ENCODE measurements at regions not wholly inside any gene's neighbourhood (a gene's known extent, or its start where the extent isn't known, plus 50 kb on each side); places are given as distances from the start of the nearest gene placed in this dataset.

- no peaks in the 10 kb centered on the region for H3K9me3 ChIP-seq (replicated peaks; ENCODE audit: insufficient read depth, low read length)
- no peak overlapping the region for H3K27ac ChIP-seq (ENCODE audit: low read length)
- no peaks in the 10 kb centered on the region for H3K27me3 ChIP-seq (replicated peaks; ENCODE audit: insufficient read depth, low read length)
- H3K4me3 ChIP-seq (ENCODE audit: low read length): no peak overlapping the region
- H2AFZ ChIP-seq (ENCODE audit: low read length): no peak overlapping the region
- no peak overlapping the region for H3K9ac ChIP-seq (ENCODE audit: low read length)
- no peaks in the 10 kb centered on the region for H4K20me1 ChIP-seq (ENCODE audit: insufficient read depth, low read length)
- H3K4me2 ChIP-seq (ENCODE audit: low read depth, low read length): no peak overlapping the region
- TF ChIP-seq EZH2phosphoT487 (IDR thresholded peaks at IDR 0.05; ENCODE audit: low read length): no peak
- no peak for TF ChIP-seq EZH2 (optimal IDR thresholded peaks at IDR 0.05; ENCODE audit: low read depth, low read length)
- TF ChIP-seq CTCF (IDR thresholded peaks at IDR 0.05; ENCODE audit: low read length): no peak
- H3K9me2 ChIP-seq (replicated peaks; ENCODE audit: insufficient read depth, low read length): no peaks in the 10 kb centered on the region
- no peaks in the 10 kb centered on the region for H3K4me1 ChIP-seq (ENCODE audit: low read length)
- H3K79me2 ChIP-seq (ENCODE audit: low read length): no peaks in the 10 kb centered on the region
- no peaks in the 10 kb centered on the region for H3F3A ChIP-seq (ENCODE audit: insufficient read depth, low read length)
- no peaks in the 10 kb centered on the region for H3K36me3 ChIP-seq (replicated peaks; ENCODE audit: insufficient read depth, low read length)
- no peak for DNase-seq
These were observed 694.2 kb upstream of the TENM3 start for GRCh38 chr4:181548873-181549575.

GRCh38 chr4:181549576-181550188, 693.5 kb upstream of the TENM3 start:
- no peak overlapping the region for H3K4me3 ChIP-seq (ENCODE audit: low read length)
- H3K4me2 ChIP-seq (ENCODE audit: low read depth, low read length): no peak overlapping the region

GRCh38 chr4:181550381-181550780, 692.8 kb upstream of the TENM3 start:
- no peaks in the 10 kb centered on the region for H3K36me3 ChIP-seq (replicated peaks; ENCODE audit: insufficient read depth, low read length)
- no peaks in the 10 kb centered on the region for H3F3A ChIP-seq (ENCODE audit: insufficient read depth, low read length)
- no peak overlapping the region for H3K4me2 ChIP-seq (ENCODE audit: low read depth, low read length)
- no peaks in the 10 kb centered on the region for H3K27me3 ChIP-seq (replicated peaks; ENCODE audit: insufficient read depth, low read length)
- no peak overlapping the region for H2AFZ ChIP-seq (ENCODE audit: low read length)
- no peak for DNase-seq
- no peak overlapping the region for H3K27ac ChIP-seq (ENCODE audit: low read length)
- H3K4me1 ChIP-seq (ENCODE audit: low read length): no peaks in the 10 kb centered on the region
- TF ChIP-seq CTCF (IDR thresholded peaks at IDR 0.05; ENCODE audit: low read length): no peak
- TF ChIP-seq EZH2phosphoT487 (IDR thresholded peaks at IDR 0.05; ENCODE audit: low read length): no peak
- TF ChIP-seq EZH2 (optimal IDR thresholded peaks at IDR 0.05; ENCODE audit: low read depth, low read length): no peak
- H3K9me3 ChIP-seq (replicated peaks; ENCODE audit: insufficient read depth, low read length): no peaks in the 10 kb centered on the region
- no peaks in the 10 kb centered on the region for H4K20me1 ChIP-seq (ENCODE audit: insufficient read depth, low read length)
- no peak overlapping the region for H3K9ac ChIP-seq (ENCODE audit: low read length)
- no peak overlapping the region for H3K4me3 ChIP-seq (ENCODE audit: low read length)
- no peaks in the 10 kb centered on the region for H3K9me2 ChIP-seq (replicated peaks; ENCODE audit: insufficient read depth, low read length)
- H3K79me2 ChIP-seq (ENCODE audit: low read length): no peaks in the 10 kb centered on the region

More at GRCh38 chr4:181549576-181550188, 693.5 kb upstream of the TENM3 start:
- Histone ChIP-seq H3K36me3 (replicated peaks; ENCODE audit: insufficient read depth, low read length) (no peaks in the 10 kb centered on the region), H3K9ac (ENCODE audit: low read length) (no peak overlapping the region), H3K9me2 (replicated peaks; ENCODE audit: insufficient read depth, low read length) (no peaks in the 10 kb centered on the region), H3K27me3 (replicated peaks; ENCODE audit: insufficient read depth, low read length) (no peaks in the 10 kb centered on the region), H3K4me1 (ENCODE audit: low read length) (no peaks in the 10 kb centered on the region), H3F3A (ENCODE audit: insufficient read depth, low read length) (no peaks in the 10 kb centered on the region), H3K79me2 (ENCODE audit: low read length) (no peaks in the 10 kb centered on the region), H3K27ac (ENCODE audit: low read length) (no peak overlapping the region), H4K20me1 (ENCODE audit: insufficient read depth, low read length) (no peaks in the 10 kb centered on the region), H3K9me3 (replicated peaks; ENCODE audit: insufficient read depth, low read length) (no peaks in the 10 kb centered on the region), H2AFZ (ENCODE audit: low read length) (no peak overlapping the region)
- no peak for DNase-seq
- no peak for TF ChIP-seq EZH2phosphoT487 (IDR thresholded peaks at IDR 0.05; ENCODE audit: low read length)
- TF ChIP-seq CTCF (IDR thresholded peaks at IDR 0.05; ENCODE audit: low read length): no peak
- no peak for TF ChIP-seq EZH2 (optimal IDR thresholded peaks at IDR 0.05; ENCODE audit: low read depth, low read length)

Measured in MM.1S (cell line).